Mesothelial cell of epicardium (in vitro differentiated cells): ENCODE measurements at regions not wholly inside any gene's neighbourhood (a gene's known extent, or its start where the extent isn't known, plus 50 kb on each side); places are given as distances from the start of the nearest gene placed in this dataset.

Source experiments
- DNase-seq, 2 experiments: peaks; one replicate each; pipeline ENCODE4 v3.0.0; 2021; ENCODE audit warnings: low spot score in 2 of 2; ENCODE audit not compliant: unreplicated experiment in 2 of 2
- H3K27ac Mint-ChIP-seq: 2 replicates; pipeline ENCODE4 v1.8.0; 2021; ENCODE audit warnings: mixed read lengths
- H3K27me3 Mint-ChIP-seq: 2 replicates; pipeline ENCODE4 v1.8.0; 2021; ENCODE audit warnings: low read depth, mixed read lengths
- H3K36me3 Mint-ChIP-seq: 2 replicates; pipeline ENCODE4 v1.8.0; 2021; ENCODE audit warnings: mixed read lengths
- H3K4me1 Mint-ChIP-seq: 2 replicates; pipeline ENCODE4 v1.8.0; 2021; ENCODE audit warnings: mixed read lengths
- H3K4me3 Mint-ChIP-seq: 2 replicates; pipeline ENCODE4 v1.8.0; 2021; ENCODE audit warnings: mild to moderate bottlenecking, moderate library complexity, mixed read lengths
- H3K9me3 Mint-ChIP-seq: 2 replicates; pipeline ENCODE4 v1.8.0; 2021; ENCODE audit warnings: mixed read lengths
- CTCF ChIP-seq: fragments of 200-600 bp; sonication (generic); IDR thresholded peaks from one replicate; pipeline ENCODE4 v1.5.0; 2021; ENCODE audit warnings: antibody characterized with exemption; ENCODE audit not compliant: unreplicated experiment

- TF ChIP-seq CTCF, result no peak
- peaks cover 14% of the 10 kb centered on the region for H3K4me1 Mint-ChIP-seq
- no peak overlapping the region for H3K27ac Mint-ChIP-seq
- DNase-seq, result no peak
- peaks cover 11% of the 10 kb centered on the region for H3K36me3 Mint-ChIP-seq
- peaks cover 30% of the 10 kb centered on the region for H3K9me3 Mint-ChIP-seq
- no peaks in the 10 kb centered on the region for H3K27me3 Mint-ChIP-seq
- no peak overlapping the region for H3K4me3 Mint-ChIP-seq
These were observed 187.3 kb upstream of the EGLN3 start for GRCh38 chr14:34138175-34138574.

- Mint-ChIP-seq H3K4me3 (no peak overlapping the region), H3K9me3 (peaks cover 22% of the 10 kb centered on the region), H3K27me3 (peaks cover 1% of the 10 kb centered on the region), H3K4me1 (peaks cover 14% of the 10 kb centered on the region), H3K36me3 (peaks cover 6% of the 10 kb centered on the region), H3K27ac (no peak overlapping the region)
- TF ChIP-seq CTCF, result no peak
- DNase-seq, result no peak
These were observed 186.3 kb upstream of the EGLN3 start for GRCh38 chr14:34137001-34137745.

- TF ChIP-seq CTCF, result no peak
- Mint-ChIP-seq H3K36me3 (no peaks in the 10 kb centered on the region), H3K9me3 (peaks cover 6% of the 10 kb centered on the region), H3K4me1 (peaks cover 17% of the 10 kb centered on the region), H3K27me3 (peaks cover 1% of the 10 kb centered on the region), H3K27ac (no peak overlapping the region), H3K4me3 (no peak overlapping the region)
- no peak for DNase-seq
These were observed 184.6 kb upstream of the EGLN3 start for GRCh38 chr14:34135492-34135891.

GRCh38 chr14:34134484-34134883 is 183.6 kb upstream of the EGLN3 start:
- Mint-ChIP-seq H3K4me1 (peaks cover 9% of the 10 kb centered on the region), H3K9me3 (peaks cover 6% of the 10 kb centered on the region)

GRCh38 chr14:34129927-34130552 is 179.2 kb upstream of the EGLN3 start:
- Mint-ChIP-seq H3K9me3 (peaks cover 6% of the 10 kb centered on the region), H3K27ac (no peak overlapping the region), H3K27me3 (peaks cover 1% of the 10 kb centered on the region), H3K36me3 (no peaks in the 10 kb centered on the region), H3K4me3 (no peak overlapping the region), H3K4me1 (peaks cover 7% of the 10 kb centered on the region)
- no peak for DNase-seq
- no peak for TF ChIP-seq CTCF

More at GRCh38 chr14:34134484-34134883, 183.6 kb upstream of the EGLN3 start:
- no peak for DNase-seq
- Mint-ChIP-seq H3K27ac (no peak overlapping the region), H3K27me3 (peaks cover 1% of the 10 kb centered on the region), H3K4me3 (no peak overlapping the region), H3K36me3 (no peaks in the 10 kb centered on the region)
- TF ChIP-seq CTCF, result no peak
